Hepatocyte (in vitro differentiated cells): ENCODE measurements at regions not wholly inside any gene's neighbourhood (a gene's known extent, or its start where the extent isn't known, plus 50 kb on each side); places are given as distances from the start of the nearest gene placed in this dataset.

Source experiments
- DNase-seq: peaks from one replicate; pipeline ENCODE4 v3.0.0-alpha.2; 2016; ENCODE audit warnings: low spot score
- H2AFZ ChIP-seq: fragments of 200-600 bp; sonication (generic); 2 replicates; pipeline ENCODE4 v1.6.0; 2016; ENCODE audit warnings: antibody characterized with exemption, mild to moderate bottlenecking
- H3K27ac ChIP-seq: fragments of 200-600 bp; sonication (generic); 2 replicates; pipeline ENCODE4 v1.5.1; 2016; ENCODE audit warnings: mild to moderate bottlenecking
- H3K27me3 ChIP-seq: fragments of 200-600 bp; sonication (generic); 2 replicates; pipeline ENCODE4 v1.6.1; 2016
- H3K36me3 ChIP-seq: fragments of 200-600 bp; sonication (generic); replicated peaks from 2 replicates; pipeline ENCODE4 v1.5.1; 2016; ENCODE audit warnings: low read depth; ENCODE audit not compliant: insufficient read depth
- H3K4me1 ChIP-seq: fragments of 200-600 bp; sonication (generic); 2 replicates; pipeline ENCODE4 v1.5.1; 2016; ENCODE audit warnings: mild to moderate bottlenecking, moderate library complexity; ENCODE audit not compliant: insufficient read depth
- H3K4me2 ChIP-seq: fragments of 200-600 bp; sonication (generic); 2 replicates; pipeline ENCODE4 v1.6.0; 2016
- H3K4me3 ChIP-seq: fragments of 200-600 bp; sonication (generic); 2 replicates; pipeline ENCODE4 v1.5.1; 2016; ENCODE audit warnings: mild to moderate bottlenecking
- H3K79me2 ChIP-seq: fragments of 200-600 bp; sonication (generic); 2 replicates; pipeline ENCODE4 v1.6.0; 2017; ENCODE audit warnings: mild to moderate bottlenecking
- H3K9me2 ChIP-seq: fragments of 200-600 bp; sonication (generic); replicated peaks from 2 replicates; pipeline ENCODE4 v1.6.0; 2017; ENCODE audit warnings: mild to moderate bottlenecking; ENCODE audit not compliant: insufficient read depth
- H3K9me3 ChIP-seq: fragments of 200-600 bp; sonication (generic); 2 replicates; pipeline ENCODE4 v1.5.1; 2016; ENCODE audit warnings: low read depth, mild to moderate bottlenecking
- H4K20me1 ChIP-seq: fragments of 200-600 bp; sonication (generic); 2 replicates; pipeline ENCODE4 v1.6.0; 2016; ENCODE audit warnings: mild to moderate bottlenecking; ENCODE audit not compliant: insufficient read depth, poor library complexity, severe bottlenecking
- CTCF ChIP-seq: fragments of 200-600 bp; sonication (generic); IDR thresholded peaks from 2 replicates; pipeline ENCODE4 v1.5.1; 2016; ENCODE audit warnings: antibody characterized with exemption, mild to moderate bottlenecking; ENCODE audit not compliant: poor library complexity
- EZH2 ChIP-seq: fragments of 200-600 bp; sonication (generic); IDR thresholded peaks from 2 replicates; pipeline ENCODE4 v1.6.1; 2016; ENCODE audit warnings: antibody characterized with exemption, mild to moderate bottlenecking, borderline replicate concordance
- EZH2phosphoT487 ChIP-seq: fragments of 200-600 bp; sonication (generic); IDR thresholded peaks from one replicate; pipeline ENCODE4 v1.6.1; 2018; ENCODE audit warnings: antibody characterized with exemption, mild to moderate bottlenecking, low read depth, moderate library complexity; ENCODE audit not compliant: unreplicated experiment, severe bottlenecking
- WGBS: methylation state at CpG from one replicate; pipeline ENCODE4 v1.1.6; 2016; ENCODE audit warnings: low lambda C conversion rate; ENCODE audit errors: missing lambda C conversion rate; 5-methylcytosine and 5-hydroxymethylcytosine counted together

GRCh38 chr2:19819097-19820065 is 82.4 kb downstream of the TTC32 start:
- no peaks in the 10 kb centered on the region for H3K4me1 ChIP-seq
- no peak overlapping the region for H3K4me3 ChIP-seq
- no peaks in the 10 kb centered on the region for H3K9me3 ChIP-seq
- H3K27ac ChIP-seq, result no peak overlapping the region
- no peaks in the 10 kb centered on the region for H3K36me3 ChIP-seq
- TF ChIP-seq EZH2phosphoT487 (no peak), EZH2 (no peak), CTCF (no peak)
- no peak for DNase-seq
- H3K79me2 ChIP-seq, result no peaks in the 10 kb centered on the region
- no peaks in the 10 kb centered on the region for H3K9me2 ChIP-seq
- no peak overlapping the region for H2AFZ ChIP-seq
- H3K4me2 ChIP-seq, result no peak overlapping the region
- WGBS, result 90% methylated on average over 8 of the region's 8 CpGs
- no peaks in the 10 kb centered on the region for H4K20me1 ChIP-seq
- H3K27me3 ChIP-seq, result no peaks in the 10 kb centered on the region

DNA sequence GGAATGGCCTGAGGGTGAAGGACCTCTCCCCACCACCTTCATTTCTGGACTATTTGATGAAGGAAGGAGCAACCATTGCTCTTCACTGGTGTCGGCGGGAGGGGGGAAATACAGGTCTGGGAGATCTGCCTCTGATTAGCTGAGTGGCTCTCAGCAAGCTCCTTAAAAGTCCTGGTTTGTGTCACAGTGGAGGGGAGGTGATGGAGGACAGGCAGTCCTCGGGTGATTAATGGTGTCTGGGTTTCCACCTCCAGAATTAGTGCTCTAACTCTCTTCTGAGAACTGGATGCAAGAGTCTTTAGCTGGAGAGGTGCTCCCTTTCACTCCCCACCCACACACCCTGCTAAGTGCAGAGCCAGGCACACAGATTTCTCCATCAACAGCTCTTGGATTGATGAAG is 83.2 kb downstream of the TTC32 start:
- H2AFZ ChIP-seq, result no peak overlapping the region
- no peaks in the 10 kb centered on the region for H3K4me1 ChIP-seq
- H3K9me3 ChIP-seq, result no peaks in the 10 kb centered on the region
- H3K27ac ChIP-seq, result no peak overlapping the region
- no peaks in the 10 kb centered on the region for H4K20me1 ChIP-seq
- H3K4me2 ChIP-seq, result no peak overlapping the region
- TF ChIP-seq EZH2phosphoT487 (no peak), CTCF (no peak), EZH2 (no peak)
- H3K79me2 ChIP-seq, result no peaks in the 10 kb centered on the region
- H3K36me3 ChIP-seq, result no peaks in the 10 kb centered on the region
- no peaks in the 10 kb centered on the region for H3K9me2 ChIP-seq
- H3K27me3 ChIP-seq, result no peaks in the 10 kb centered on the region
- WGBS, result 48% methylated on average over 3 of the region's 3 CpGs
- no peak overlapping the region for H3K4me3 ChIP-seq
- DNase-seq, result no peak

DNA sequence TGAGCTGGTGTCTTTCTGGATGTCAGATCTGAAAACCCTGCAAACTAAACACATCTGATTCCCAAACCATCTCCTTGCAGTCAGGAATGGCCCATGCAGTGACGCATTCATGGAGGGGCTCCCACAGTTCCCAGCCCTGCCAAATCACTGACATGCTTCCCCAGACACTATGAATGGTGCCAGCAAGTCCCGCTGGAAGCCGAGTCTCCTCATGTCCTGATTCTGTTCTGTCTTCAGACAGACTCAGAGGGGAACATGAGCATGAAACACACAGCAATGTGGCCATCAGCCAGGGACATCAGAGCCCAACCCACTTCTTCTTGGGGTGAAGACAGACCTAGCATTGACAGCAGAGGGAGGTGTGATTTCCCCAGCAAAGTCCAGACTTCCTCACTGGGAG is 83.7 kb downstream of the TTC32 start:
- no peak overlapping the region for H3K4me2 ChIP-seq
- no peaks in the 10 kb centered on the region for H3K36me3 ChIP-seq
- H3K9me2 ChIP-seq, result no peaks in the 10 kb centered on the region
- H3K79me2 ChIP-seq, result no peaks in the 10 kb centered on the region
- no peak overlapping the region for H3K4me3 ChIP-seq
- 90% methylated on average over 3 of the region's 3 CpGs for WGBS
- H4K20me1 ChIP-seq, result no peaks in the 10 kb centered on the region
- no peak for DNase-seq
- no peaks in the 10 kb centered on the region for H3K27me3 ChIP-seq
- H3K4me1 ChIP-seq, result peaks cover under 1% of the 10 kb centered on the region
- no peaks in the 10 kb centered on the region for H3K9me3 ChIP-seq
- TF ChIP-seq EZH2phosphoT487, result no peak
- no peak for TF ChIP-seq CTCF
- TF ChIP-seq EZH2, result no peak
- no peak overlapping the region for H2AFZ ChIP-seq
- no peak overlapping the region for H3K27ac ChIP-seq
